Putamen (tissue), 1 donor: ENCODE measurements at regions not wholly inside any gene's neighbourhood (a gene's known extent, or its start where the extent isn't known, plus 50 kb on each side); places are given as distances from the start of the nearest gene placed in this dataset.
"Not testable (repeated sequence)": the region's sequence is repeated elsewhere in the genome, so short reads cannot be mapped to it uniquely, and the experiment has no call there.

Experiments used
- DNase-seq: peaks from one replicate; pipeline ENCODE4 v3.0.0-alpha.2; 2016; ENCODE audit warnings: low spot score

DNA sequence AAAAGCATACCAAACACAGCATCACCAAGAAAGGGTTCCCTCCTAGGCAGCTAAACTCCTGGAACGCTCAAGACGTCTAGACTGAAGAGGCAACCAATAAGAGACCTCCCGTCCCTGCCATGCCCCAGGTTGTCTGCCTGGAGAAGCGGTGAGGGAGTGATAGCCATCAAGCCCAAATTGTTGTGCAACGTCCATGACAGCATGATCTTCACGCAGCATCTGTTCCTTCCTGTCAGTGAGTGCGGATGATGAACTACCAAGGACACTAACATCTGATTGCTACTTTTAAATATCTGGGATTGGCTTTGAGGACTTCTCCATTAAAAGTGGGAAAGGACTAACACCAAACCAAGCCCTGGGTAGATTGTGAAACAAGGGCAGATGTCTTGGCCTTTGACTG lies 149.7 kb downstream of the TXNL1 start:
- no peak for DNase-seq

DNA sequence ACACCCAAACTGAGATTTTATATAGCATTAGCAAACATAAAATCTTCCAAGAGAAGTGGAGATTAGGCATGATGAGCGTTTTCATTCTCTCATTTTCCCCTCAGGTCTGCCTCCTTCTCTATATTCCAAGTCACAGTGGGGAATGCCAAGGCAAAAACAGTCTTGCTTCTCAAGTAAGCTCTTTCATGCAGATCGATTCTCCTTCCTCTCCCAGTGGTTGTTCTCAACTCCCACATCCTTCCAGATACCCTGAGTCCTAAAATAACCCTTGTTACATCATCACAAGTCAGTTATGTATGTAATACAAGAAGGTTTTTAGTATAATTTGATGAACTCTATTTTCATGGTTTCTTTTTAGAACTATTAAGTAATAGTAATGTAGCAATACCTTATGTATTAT lies 150.6 kb downstream of the TXNL1 start:
- DNase-seq = peak; percentile 46

DNA sequence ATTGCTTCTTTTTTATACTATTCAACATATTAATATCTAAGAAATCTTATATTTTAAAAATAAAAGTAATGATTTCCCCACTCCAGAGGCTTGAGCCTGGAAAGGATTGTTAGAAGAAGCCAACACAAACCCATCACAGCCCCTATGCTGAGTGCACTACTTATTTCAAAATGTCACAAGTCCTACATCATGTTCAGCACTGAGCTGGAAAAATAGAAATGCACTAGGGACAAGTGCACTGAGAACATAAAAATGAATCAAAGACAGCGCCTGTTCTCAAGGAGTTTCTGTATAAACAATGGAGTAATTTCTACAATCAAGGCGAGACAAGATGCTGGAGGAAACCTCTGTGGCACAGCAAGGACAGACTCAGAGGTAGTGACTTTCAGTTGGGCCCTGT lies 155.0 kb downstream of the TXNL1 start:
- DNase-seq = no peak

DNA sequence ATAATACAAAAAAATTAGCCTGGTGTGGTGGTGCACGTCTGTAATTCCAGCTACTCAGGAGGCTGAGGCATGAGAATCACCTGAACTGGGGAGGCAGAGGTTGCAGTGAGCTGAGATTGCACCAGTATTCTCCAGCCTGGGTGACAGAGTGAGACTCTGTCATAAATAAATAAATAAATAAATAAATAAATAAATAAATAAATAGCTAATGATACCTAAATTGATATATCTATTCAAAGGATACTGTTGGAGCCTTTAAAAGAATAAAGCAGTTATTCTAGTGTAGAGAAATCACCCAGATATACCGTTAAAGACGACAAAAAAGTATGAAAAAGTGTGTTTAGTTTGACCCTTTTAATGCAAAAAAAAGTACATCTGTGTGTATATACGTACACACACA lies 155.6 kb downstream of the TXNL1 start:
- DNase-seq = not testable (repeated sequence)

DNA sequence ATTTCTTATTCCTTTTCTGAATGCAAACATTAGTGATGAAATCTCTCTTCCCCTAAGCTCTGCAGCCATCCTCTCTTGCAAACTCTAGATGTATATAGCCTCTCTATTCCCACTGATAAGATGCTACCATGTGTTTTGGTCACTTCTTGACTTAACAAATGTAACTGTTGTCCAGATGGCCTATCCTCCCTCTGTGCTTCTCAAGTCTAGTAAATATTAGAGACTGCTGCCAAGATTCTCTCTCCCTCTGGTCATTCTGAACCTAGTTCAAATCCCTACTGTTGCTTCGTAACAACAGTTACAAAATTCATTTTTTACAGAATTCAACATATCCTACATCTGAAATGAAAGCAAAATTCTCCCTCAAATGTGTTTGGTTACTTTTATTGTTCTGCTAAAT lies 156.6 kb downstream of the TXNL1 start:
- DNase-seq = no peak

DNA sequence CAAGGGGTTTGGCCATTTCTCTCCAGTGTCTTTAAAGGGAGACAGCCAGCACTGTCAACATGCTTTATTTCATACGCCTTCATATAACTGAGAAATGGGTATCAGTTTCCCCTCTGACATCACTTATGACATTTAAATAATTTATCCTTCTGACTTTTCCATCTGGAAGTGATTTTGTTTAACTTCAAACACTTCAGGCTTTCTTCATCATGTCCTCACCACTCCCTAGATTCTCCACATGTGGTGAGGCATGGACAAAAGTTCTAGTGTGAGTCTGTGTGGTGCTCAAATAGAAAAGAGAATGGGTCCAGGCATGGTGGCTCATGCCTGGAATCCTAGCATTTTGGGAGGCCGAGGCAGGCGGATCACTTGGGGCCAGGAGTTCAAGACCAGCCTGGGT lies 158.6 kb downstream of the TXNL1 start:
- DNase-seq = no peak

DNA sequence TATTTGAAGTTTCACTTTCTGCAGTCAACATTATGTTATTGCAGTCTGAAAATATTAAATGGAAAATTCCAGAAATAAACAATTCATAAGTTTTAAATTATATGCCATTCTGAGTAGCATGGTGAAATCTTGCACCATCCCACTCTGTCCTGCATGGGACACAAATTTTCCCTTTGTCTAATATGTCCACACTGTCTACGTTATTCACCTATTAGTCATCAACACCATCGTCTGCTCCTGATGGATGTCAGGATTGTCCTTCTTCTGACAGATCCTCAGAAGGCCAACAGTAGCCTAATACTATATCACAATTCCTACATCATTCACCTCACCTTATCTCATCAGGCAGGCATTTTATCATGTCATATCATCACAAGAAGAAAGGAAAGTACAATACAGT lies 163.1 kb downstream of the TXNL1 start:
- no peak for DNase-seq

DNA sequence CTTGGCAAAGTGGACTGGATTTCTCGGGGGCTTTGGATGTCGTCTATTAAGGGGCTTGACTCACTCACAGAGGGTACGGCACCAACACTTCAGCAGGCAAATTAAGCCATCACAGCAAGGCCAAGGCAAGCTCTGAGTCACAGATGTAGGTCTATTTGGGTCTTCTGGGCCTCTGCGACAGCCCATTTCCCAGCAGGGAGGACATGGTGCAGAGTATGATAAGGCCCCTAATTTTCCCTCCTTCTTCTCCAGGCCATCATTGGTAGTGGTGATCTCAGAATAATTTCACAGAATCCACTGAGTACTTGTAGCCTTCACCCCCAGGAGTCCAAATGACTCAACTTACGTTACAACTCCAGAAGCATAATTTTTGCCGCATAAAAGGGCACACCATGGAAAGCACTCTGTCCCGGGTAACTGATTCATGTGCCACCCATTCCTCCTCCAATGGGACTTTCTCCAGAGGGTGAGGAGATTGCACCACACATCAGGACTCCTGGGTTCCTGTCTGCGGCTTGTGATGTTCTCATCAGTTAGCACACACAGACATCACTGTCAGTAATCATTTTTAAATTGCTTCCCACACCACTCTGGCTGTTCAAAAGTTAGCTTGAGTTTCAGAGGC lies 164.9 kb downstream of the TXNL1 start:
- DNase-seq = no peak

DNA sequence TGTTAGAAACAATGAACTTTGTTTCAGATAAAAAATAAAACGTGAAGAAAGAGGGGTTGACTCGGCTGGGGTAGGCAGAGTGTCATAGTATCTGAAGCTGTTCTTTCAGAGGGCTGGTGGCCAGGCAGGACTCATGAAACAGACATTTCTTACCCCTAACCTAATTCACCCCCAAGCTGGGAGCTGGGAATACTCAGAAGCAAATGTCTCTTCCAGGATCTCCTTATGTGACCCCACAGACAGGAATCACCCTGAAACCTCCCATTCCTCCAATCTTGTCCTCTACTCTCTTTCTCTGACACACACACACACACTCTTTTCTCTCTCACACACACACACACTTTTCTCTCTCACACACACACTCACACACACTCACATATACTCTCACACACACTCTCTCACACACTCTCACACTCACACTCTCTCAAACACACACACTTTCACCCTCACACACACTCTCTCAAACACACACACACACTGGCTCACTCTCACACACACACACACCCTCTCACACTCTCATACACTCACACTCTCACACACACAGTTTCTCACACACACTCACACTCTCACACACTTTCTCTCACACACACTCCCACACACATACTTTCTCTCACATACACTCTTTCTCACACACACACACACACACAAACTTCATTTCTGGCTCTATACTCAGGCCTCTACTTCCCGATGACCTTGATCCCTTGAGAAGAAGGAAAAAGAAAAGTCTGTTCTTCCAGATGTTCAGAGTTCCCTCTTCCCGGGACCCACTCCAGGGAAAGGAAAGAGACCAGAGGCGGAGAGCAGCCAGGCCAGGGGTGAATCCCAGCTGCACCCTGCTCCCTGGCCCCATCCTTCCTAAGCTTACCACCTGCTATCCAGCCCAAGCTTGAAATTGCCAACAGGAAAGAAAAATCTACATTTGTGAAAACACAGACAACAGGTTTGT lies 167.7 kb downstream of the TXNL1 start:
- DNase-seq = no peak

DNA sequence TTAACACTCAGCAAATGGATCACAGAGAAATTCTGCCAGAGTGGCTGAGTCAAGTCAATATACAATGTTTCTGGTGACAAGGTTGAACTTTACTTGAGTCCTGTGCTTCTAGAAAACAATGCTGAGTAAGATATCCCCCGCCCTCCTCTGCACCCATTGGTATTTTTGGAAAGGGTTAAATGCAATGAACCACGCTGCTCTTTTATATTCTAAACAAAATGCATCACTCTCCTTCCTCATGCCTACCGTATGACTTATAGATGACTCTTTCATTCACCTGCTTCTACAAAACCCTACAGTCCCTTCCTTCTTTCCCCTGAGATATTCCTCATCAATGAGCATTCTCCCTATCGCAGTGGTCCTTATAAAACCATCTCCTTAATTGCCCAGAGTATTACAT lies 168.8 kb downstream of the TXNL1 start:
- DNase-seq = no peak

DNA sequence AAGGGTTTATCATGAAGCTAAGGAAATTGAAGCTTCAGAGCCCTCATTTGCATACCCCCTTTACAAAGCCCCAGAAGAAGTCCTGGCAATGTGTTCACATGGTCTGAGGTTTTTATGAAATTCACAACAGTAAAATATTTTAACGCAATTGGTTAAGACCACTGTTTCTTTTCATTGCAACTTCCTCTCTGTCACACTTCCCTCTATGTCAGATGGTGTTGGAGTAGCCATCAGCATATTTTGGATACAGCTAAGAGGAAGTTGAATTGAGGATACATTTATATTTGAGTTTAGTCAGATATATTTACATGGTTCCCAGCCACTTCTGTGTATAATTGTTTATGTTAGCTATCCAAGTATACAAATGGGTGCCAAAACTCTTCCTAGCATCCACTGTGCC lies 170.0 kb downstream of the TXNL1 start:
- DNase-seq = no peak

DNA sequence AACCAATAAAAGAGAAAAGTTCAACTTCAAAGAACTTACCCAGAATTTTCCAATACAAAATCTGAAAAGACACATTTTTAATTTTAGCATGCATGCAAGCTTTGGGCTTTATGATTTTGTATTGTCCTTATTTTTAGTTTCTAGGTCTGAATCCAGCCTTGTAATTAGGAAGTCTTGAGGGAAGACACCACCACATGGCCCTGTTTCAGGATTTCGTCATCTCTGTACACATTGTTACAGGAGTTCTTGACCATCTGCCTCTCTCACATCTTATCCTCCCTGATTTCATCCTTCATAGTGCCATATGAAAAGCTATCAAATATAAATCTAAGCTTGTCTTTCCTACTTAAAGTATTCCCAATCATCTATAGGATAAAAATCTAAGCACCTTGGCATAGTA lies 176.1 kb downstream of the TXNL1 start:
- no peak for DNase-seq

DNA sequence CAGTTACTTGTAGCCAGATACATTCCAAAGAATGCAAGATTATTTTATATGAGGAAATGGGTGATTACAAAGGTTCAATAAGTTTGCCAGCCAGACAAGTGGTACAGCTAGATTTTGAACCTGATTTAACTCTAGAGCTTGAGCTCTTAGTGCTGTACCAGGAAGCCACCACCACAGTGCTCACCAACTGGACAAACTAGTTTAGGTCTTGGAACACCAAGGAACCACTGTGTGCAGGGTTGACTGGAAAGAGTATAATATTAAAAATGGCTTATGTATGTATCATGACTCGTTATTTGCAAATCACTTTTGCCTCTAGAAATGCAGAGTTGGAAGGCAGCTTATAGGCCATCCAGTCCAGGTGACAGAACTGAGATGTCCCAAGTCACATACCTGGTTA lies 177.2 kb downstream of the TXNL1 start:
- no peak for DNase-seq

DNA sequence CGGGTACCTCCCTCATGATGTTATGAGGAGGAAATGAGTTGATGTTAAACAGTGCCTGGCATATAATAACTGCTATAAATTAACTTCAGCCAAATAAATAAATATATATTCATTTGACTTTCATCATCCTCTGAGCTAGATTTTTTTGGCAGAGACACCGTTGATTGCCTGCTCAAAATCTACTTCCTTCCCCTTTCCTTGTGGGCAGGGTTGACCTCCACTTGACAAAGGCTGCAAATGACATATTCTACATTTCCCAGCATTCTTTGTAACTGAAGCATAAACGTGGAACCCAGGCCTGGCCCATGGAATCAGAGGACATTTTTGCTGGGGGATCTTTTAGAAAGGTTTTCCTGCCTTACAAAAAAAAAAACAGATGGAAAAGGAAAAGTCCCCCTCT lies 177.8 kb downstream of the TXNL1 start:
- no peak for DNase-seq

DNA sequence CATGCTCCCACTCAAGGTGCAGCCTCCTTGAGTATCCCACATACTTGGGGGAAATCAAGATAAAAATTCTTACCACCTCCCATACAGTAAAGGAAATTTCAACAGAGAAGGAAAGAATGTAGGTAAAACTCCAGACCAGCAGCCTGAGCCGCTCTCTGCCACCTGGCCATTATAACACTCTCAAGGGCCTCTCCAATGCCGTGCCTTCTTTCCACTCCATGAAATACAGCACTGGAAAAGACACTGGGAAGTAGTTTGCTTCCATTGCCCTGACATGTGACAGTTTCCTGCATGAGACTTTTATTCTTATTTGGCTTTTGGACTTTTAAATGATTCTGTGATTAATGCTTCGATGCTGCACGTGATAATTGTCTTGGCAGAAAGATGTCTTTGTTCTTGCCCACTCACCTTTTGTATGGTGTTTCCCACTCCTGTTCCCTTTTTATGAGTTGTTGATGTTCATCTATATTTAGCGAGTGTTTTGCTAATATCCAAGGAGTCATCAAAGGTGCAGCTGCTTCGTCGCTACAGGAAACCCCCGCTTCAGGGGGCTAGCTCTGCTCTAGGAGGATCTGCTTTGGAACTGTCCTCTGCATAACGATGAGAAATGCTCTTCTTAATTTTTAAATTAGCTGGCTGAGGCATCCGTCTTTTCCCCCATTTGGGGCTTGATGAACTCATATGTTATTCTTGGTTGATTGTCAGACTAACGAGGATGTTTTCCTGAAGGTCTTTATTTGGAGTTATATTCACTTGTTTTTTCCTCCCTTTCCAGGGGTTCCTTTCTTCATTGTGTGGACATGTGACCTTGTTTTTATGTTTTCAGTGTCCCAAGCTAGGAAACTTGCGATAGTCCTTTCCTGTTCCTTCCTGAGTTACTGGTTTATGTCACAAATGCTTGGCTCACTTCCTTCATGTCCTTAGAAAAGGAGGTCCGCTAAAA lies 179.4 kb downstream of the TXNL1 start:
- peak; percentile 6 for DNase-seq

DNA sequence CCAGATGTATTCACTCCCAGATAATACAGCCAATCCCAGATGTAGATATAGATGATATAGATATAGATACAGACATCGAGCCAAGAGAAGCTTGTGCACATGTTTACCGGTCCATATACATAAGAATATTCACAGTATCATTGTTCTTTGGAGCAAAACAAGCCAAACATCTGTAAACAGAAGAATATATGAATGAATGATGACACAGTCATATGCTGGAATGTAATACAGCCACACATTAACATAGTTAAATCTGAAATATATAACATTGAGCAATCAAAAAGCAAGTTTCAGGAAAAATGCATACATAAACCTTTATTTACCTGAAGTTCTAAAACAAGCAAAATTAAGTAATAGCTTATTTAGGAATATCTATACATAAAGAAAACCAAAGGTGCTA lies 182.5 kb downstream of the TXNL1 start:
- no peak for DNase-seq

DNA sequence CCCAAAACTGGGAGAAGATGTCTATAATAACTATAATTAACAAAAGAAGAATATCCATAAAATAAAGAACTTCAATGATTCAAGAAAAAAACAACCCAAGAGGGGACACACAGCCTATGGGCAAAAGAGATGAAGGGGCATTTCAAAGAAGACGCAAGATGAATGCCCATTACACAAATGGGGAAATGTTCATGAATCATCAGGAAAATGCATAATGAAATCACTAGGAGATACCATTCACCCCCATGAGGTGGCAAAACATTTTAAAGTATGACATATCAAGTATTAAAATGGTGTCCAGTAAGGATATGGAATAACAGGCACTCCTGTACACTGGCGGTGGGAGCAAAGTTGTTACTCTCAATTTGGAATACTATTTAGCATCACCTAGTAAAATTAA lies 183.3 kb downstream of the TXNL1 start:
- DNase-seq = no peak

DNA sequence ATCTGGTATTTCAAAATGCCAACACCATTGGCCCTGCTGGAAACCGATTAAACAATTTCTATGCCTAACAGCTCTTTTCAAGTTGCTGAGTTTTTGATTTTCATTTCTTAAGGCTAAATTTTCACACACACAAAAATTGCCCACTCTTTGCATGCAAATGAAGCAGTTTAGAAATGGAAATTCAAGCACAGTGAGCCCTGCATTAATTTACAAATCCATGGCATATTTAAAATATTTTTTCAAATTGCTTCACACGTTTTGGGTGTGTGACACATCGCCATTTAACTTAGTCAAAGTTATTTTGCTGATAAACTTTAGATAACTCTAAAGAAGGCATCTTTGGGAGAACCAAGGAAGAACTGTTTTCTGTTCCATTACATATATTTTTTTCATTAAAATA lies 184.8 kb downstream of the TXNL1 start:
- DNase-seq = no peak

DNA sequence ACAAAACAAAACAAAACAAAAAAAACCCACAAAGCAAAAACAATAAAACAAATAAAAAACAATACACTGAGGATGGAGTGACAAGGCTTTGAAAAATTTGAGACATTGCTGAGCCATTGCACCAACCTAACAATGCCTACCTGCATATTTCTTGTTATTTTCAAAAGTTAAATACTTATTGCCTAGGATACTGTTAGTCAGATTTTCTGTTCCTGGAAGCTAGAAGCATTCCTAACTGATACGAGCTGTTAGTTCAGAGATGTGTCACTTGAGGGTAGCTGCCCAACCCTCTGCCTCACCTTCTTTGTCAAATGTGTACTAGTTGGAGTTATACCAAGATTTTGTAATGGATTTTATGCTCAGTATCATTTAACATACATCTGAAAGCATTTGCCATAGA lies 187.2 kb downstream of the TXNL1 start:
- no peak for DNase-seq

DNA sequence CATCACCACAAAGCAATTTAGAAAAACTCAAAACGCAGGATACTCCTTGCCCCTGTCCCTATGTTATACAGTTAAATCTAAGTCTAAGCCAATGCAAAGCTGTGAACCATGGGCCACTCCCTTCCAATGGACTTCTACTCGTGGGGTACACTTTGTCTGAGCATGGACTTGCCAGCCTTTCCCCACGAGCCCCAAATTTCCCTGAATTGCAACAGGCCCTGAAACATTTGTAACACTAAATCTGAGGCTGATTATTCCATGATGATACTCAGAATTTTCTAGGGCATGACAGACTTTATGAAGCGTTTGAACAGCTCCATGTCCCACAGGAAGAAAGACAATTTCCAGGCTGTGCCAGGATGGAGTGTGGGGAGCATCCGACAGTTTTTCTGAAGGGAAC lies 189.6 kb downstream of the TXNL1 start:
- DNase-seq = no peak

DNA sequence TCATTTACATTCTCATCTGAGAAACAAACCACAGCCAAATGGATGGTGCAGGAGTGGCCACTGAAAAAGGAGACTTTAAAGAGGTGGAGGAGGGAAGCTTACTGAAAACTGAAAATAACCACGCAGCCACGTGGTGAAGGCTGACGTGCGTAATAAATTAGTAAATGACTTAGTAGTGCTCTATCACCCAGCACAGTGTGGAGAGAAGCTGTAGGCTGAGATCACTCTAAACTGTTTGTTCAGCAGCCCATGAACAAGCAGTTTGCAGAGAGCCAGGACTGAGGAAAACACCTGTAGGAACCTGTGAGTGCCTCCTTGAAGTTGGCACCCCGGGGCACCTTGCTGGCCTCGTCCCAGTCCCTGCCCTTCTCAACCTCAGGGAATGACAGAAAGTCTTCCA lies 193.0 kb downstream of the TXNL1 start:
- no peak for DNase-seq

DNA sequence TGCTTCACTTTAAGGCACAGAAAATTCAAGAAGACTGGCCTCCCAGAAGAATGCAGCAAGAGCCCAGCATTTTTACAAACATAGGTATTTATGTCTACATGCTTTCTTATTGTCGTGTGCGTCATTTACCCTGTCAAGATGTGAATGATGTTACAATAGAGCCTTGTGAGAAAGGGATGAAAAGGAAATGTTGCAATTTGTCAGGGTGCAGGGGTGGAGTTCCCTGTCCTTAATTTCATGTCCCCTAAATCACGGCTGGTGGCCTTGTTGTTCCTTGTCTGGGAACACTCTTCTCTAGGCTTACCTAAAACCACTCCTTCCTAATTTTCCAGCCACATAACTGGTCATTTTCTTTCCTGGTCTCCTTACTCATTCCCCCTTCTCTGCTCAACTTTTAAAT lies 194.2 kb downstream of the TXNL1 start:
- no peak for DNase-seq
